Breast epithelium (tissue), 3 donors: ENCODE measurements at regions not wholly inside any gene's neighbourhood (a gene's known extent, or its start where the extent isn't known, plus 50 kb on each side); places are given as distances from the start of the nearest gene placed in this dataset.

Experiments
- POLR2A ChIP-seq: fragments of 450-650 bp; IDR thresholded peaks from one replicate; pipeline ENCODE4 v1.6.1; 2016; ENCODE audit warnings: antibody characterized with exemption, mild to moderate bottlenecking, moderate library complexity
- POLR2AphosphoS5 ChIP-seq, 3 donors: sonication (generic); formaldehyde crosslinking; IDR thresholded peaks; one replicate each; pipeline ENCODE4 v1.6.1; 2017; ENCODE audit warnings: antibody characterized with exemption in 3 of 3
- TF ChIP-seq, protein P1 (sequence below), 3 donors: fragments of 450-650 bp; IDR thresholded peaks; one replicate each; pipeline ENCODE4 v1.5.1; 2016 to 2017; ENCODE audit warnings: antibody characterized with exemption in 3 of 3, mild to moderate bottlenecking in 3 of 3, moderate library complexity in 3 of 3

DNA sequence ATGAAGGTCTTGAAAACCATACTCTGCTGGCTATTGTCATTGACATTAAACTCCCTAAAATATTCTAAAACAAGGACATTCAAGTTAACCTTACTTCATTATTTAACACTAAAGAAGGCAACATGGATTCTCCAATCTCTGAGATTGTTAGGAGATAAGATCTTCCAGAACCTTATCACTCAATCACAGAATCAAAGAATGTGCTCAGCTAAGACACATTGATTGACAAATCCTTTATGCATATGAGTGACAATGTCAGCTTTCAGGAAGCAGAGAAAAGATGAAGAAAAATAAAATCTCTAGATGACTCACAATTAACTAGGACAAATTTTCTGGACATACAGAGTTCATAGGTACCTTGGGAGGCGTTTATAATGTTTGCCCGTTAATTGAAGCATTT is 787.2 kb downstream of the TSN start:
- TF ChIP-seq, protein P1, sequence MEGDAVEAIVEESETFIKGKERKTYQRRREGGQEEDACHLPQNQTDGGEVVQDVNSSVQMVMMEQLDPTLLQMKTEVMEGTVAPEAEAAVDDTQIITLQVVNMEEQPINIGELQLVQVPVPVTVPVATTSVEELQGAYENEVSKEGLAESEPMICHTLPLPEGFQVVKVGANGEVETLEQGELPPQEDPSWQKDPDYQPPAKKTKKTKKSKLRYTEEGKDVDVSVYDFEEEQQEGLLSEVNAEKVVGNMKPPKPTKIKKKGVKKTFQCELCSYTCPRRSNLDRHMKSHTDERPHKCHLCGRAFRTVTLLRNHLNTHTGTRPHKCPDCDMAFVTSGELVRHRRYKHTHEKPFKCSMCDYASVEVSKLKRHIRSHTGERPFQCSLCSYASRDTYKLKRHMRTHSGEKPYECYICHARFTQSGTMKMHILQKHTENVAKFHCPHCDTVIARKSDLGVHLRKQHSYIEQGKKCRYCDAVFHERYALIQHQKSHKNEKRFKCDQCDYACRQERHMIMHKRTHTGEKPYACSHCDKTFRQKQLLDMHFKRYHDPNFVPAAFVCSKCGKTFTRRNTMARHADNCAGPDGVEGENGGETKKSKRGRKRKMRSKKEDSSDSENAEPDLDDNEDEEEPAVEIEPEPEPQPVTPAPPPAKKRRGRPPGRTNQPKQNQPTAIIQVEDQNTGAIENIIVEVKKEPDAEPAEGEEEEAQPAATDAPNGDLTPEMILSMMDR (IDR thresholded peaks at IDR 0.05): no peak
- TF ChIP-seq POLR2AphosphoS5 (IDR thresholded peaks at IDR 0.05): no peak
- no peak for TF ChIP-seq POLR2A
